A549 (cell line): ENCODE measurements at regions not wholly inside any gene's neighbourhood (a gene's known extent, or its start where the extent isn't known, plus 50 kb on each side); places are given as distances from the start of the nearest gene placed in this dataset.

ENCODE experiments used
- CEBPB ChIP-seq, 2 experiments: fragments of >200 bp in 1 of 2; sonication (Bioruptor Twin) in 1 of 2; formaldehyde crosslinking in 1 of 2; IDR thresholded peaks; 2 replicates each; pipeline ENCODE4 v1.6.1; 2012 to 2016
- HDAC2 ChIP-seq: fragments of 200-600 bp; sonication (generic); IDR thresholded peaks from 2 replicates; pipeline ENCODE4 v1.6.1; 2016
- JUN ChIP-seq, 2 experiments: fragments of >200 bp; sonication (Bioruptor Twin); formaldehyde crosslinking; IDR thresholded peaks; 2 replicates in 1 of 2; 3 replicates in 1 of 2; pipeline ENCODE4 v1.6.1; 2016 to 2017
- KDM5A ChIP-seq: fragments of 200-600 bp; sonication (generic); IDR thresholded peaks from 2 replicates; pipeline ENCODE4 v1.6.1; 2016; ENCODE audit warnings: antibody characterized with exemption, mild to moderate bottlenecking
- MAFK ChIP-seq: fragments of 450-650 bp; IDR thresholded peaks from 2 replicates; pipeline ENCODE4 v1.6.1; 2014; ENCODE audit not compliant: partially characterized antibody
- PHF8 ChIP-seq: fragments of 200-600 bp; sonication (generic); IDR thresholded peaks from 2 replicates; pipeline ENCODE4 v1.6.1; 2016; ENCODE audit warnings: low read depth, mild to moderate bottlenecking, antibody characterized with exemption, moderate library complexity, borderline replicate concordance
- POLR2A ChIP-seq: IDR thresholded peaks from 2 replicates; pipeline ENCODE4 v1.6.1; 2012; ENCODE audit warnings: mild to moderate bottlenecking, low read length
- RAD21 ChIP-seq, 2 experiments: fragments of >200 bp in 1 of 2; sonication (Bioruptor Twin) in 1 of 2; formaldehyde crosslinking in 1 of 2; IDR thresholded peaks in 1 of 2; conservative IDR thresholded peaks in 1 of 2; 2 replicates in 1 of 2; 3 replicates in 1 of 2; pipeline ENCODE4 v1.6.1; 2012 to 2018; ENCODE audit warnings: inconsistent platforms in 1 of 2
- RCOR1 ChIP-seq: fragments of 150-350 bp; IDR thresholded peaks from 2 replicates; pipeline ENCODE4 v1.6.1; 2014; ENCODE audit warnings: antibody characterized with exemption, low read length, low read depth
- RFX5 ChIP-seq: fragments of 450-650 bp; IDR thresholded peaks from 2 replicates; pipeline ENCODE4 v1.7.1; 2014; ENCODE audit warnings: antibody characterized with exemption, mild to moderate bottlenecking, moderate library complexity
- TF ChIP-seq, protein P1 (sequence below): fragments of 450-650 bp; IDR thresholded peaks from 2 replicates; pipeline ENCODE4 v1.6.1; 2014; ENCODE audit warnings: antibody characterized with exemption
- TF ChIP-seq, protein P2 (sequence below): fragments of >200 bp; sonication (Bioruptor Twin); formaldehyde crosslinking; IDR thresholded peaks from 3 replicates; pipeline ENCODE4 v1.5.1; 2016
- TF ChIP-seq, protein P3 (sequence below): fragments of 200-600 bp; sonication (generic); IDR thresholded peaks from 2 replicates; pipeline ENCODE4 v1.6.1; 2016; ENCODE audit warnings: antibody characterized with exemption, mild to moderate bottlenecking, moderate library complexity
- TF ChIP-seq, protein P4 (sequence below): fragments of 250-450 bp; sonication (Bioruptor Pico); IDR thresholded peaks from 2 replicates; pipeline ENCODE4 v1.5.0; 2021; ENCODE audit warnings: mild to moderate bottlenecking, moderate library complexity, borderline replicate concordance

DNA sequence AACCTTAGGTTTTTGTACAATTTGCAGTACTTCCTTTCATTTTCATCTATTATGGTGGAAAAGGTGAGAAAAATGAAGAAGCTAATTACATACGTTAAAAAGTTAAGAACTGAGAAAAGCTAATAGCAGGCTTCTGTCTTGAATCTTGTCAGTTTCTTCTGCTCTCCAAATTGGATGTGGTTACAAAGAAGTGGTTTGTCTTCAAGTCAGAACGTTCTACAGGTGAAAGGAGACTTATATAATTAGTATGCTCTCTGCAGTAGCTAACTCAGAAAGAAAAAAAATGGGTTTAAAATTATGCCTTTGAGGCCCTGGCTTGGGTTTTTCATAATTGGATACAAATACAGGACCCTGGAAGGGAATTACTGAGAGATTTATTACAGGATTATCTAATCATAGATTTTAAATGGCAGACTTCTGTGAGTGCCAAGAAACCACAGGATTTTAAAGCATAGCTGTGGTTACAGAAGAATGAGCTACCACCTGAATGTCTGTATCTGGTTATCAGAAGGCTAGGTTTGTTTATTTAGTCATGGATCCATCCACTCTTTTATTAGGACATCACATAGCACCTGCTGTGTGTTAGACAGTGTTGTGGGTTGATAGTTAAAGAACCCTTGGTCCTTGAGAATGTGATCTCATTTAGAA lies 528.1 kb upstream of the MCTP2 start:
- no peak for TF ChIP-seq JUN (IDR thresholded peaks at IDR 0.05)
- TF ChIP-seq HDAC2 = no peak
- no peak for TF ChIP-seq RFX5
- TF ChIP-seq RAD21 (conservative IDR thresholded peaks at IDR 0.05 in 1 of 2, IDR thresholded peaks at IDR 0.05 in 1 of 2) = no peak
- TF ChIP-seq MAFK = no peak
- no peak for TF ChIP-seq POLR2A
- TF ChIP-seq, protein P1, sequence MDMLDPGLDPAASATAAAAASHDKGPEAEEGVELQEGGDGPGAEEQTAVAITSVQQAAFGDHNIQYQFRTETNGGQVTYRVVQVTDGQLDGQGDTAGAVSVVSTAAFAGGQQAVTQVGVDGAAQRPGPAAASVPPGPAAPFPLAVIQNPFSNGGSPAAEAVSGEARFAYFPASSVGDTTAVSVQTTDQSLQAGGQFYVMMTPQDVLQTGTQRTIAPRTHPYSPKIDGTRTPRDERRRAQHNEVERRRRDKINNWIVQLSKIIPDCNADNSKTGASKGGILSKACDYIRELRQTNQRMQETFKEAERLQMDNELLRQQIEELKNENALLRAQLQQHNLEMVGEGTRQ = no peak
- TF ChIP-seq, protein P2, sequence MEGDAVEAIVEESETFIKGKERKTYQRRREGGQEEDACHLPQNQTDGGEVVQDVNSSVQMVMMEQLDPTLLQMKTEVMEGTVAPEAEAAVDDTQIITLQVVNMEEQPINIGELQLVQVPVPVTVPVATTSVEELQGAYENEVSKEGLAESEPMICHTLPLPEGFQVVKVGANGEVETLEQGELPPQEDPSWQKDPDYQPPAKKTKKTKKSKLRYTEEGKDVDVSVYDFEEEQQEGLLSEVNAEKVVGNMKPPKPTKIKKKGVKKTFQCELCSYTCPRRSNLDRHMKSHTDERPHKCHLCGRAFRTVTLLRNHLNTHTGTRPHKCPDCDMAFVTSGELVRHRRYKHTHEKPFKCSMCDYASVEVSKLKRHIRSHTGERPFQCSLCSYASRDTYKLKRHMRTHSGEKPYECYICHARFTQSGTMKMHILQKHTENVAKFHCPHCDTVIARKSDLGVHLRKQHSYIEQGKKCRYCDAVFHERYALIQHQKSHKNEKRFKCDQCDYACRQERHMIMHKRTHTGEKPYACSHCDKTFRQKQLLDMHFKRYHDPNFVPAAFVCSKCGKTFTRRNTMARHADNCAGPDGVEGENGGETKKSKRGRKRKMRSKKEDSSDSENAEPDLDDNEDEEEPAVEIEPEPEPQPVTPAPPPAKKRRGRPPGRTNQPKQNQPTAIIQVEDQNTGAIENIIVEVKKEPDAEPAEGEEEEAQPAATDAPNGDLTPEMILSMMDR = no peak
- TF ChIP-seq, protein P3, sequence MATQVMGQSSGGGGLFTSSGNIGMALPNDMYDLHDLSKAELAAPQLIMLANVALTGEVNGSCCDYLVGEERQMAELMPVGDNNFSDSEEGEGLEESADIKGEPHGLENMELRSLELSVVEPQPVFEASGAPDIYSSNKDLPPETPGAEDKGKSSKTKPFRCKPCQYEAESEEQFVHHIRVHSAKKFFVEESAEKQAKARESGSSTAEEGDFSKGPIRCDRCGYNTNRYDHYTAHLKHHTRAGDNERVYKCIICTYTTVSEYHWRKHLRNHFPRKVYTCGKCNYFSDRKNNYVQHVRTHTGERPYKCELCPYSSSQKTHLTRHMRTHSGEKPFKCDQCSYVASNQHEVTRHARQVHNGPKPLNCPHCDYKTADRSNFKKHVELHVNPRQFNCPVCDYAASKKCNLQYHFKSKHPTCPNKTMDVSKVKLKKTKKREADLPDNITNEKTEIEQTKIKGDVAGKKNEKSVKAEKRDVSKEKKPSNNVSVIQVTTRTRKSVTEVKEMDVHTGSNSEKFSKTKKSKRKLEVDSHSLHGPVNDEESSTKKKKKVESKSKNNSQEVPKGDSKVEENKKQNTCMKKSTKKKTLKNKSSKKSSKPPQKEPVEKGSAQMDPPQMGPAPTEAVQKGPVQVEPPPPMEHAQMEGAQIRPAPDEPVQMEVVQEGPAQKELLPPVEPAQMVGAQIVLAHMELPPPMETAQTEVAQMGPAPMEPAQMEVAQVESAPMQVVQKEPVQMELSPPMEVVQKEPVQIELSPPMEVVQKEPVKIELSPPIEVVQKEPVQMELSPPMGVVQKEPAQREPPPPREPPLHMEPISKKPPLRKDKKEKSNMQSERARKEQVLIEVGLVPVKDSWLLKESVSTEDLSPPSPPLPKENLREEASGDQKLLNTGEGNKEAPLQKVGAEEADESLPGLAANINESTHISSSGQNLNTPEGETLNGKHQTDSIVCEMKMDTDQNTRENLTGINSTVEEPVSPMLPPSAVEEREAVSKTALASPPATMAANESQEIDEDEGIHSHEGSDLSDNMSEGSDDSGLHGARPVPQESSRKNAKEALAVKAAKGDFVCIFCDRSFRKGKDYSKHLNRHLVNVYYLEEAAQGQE = no peak
- no peak for TF ChIP-seq CEBPB (IDR thresholded peaks at IDR 0.05)
- no peak for TF ChIP-seq RCOR1
- no peak for TF ChIP-seq PHF8
- no peak for TF ChIP-seq KDM5A
- TF ChIP-seq, protein P4, sequence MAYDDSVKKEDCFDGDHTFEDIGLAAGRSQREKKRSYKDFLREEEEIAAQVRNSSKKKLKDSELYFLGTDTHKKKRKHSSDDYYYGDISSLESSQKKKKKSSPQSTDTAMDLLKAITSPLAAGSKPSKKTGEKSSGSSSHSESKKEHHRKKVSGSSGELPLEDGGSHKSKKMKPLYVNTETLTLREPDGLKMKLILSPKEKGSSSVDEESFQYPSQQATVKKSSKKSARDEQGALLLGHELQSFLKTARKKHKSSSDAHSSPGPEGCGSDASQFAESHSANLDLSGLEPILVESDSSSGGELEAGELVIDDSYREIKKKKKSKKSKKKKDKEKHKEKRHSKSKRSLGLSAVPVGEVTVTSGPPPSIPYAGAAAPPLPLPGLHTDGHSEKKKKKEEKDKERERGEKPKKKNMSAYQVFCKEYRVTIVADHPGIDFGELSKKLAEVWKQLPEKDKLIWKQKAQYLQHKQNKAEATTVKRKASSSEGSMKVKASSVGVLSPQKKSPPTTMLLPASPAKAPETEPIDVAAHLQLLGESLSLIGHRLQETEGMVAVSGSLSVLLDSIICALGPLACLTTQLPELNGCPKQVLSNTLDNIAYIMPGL (CRISPR knock-in tag) = no peak
